Activated CD4-positive, alpha-beta T cell treated with anti-CD3 and anti-CD28 coated beads, Interleukin-10, Interleukin-2, amounts not matched to agents 100 ng/mL and 50 ng/mL, durations not matched to agents 16 hours and 8 hours (primary cell): ENCODE measurements at regions not wholly inside any gene's neighbourhood (a gene's known extent, or its start where the extent isn't known, plus 50 kb on each side); places are given as distances from the start of the nearest gene placed in this dataset.
"Not testable (repeated sequence)": the region's sequence is repeated elsewhere in the genome, so short reads cannot be mapped to it uniquely, and the experiment has no call there.

ENCODE experiments used
- DNase-seq: peaks from one replicate; pipeline ENCODE4 v3.0.0-alpha.2; 2020

DNA sequence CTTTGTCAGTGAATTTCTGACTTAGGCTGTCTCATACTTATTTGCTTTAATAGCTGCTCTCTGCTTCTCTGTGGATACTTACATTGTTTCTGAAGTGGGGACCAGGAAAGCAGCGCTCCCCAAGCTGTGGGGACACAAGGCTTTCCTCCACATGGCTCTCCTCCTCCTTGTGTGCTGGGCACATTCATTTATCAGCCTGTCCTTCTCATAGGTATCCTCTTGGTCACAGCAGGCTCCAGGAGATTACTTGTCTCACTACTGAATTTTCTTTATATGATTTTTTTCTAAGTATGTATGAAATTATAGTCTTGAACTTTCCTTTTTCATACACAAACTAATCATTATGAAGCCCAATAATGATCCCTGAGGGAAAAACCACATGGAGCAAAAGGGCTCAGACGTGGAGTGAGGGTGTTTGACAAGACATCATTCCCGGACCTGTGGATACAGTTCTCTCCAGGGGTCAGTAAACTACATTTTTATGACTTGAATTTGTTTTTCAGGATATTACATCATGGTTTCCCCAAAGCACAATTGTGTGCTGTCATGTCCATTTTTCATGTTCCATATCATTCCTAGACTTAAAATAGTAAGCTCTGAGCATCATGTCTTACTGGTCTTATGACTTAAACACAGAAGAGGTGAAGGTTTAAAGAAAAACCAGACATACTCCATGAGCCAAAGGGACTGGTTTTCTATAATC is 234.5 kb downstream of the PCSK1 start:
- DNase-seq = no peak

DNA sequence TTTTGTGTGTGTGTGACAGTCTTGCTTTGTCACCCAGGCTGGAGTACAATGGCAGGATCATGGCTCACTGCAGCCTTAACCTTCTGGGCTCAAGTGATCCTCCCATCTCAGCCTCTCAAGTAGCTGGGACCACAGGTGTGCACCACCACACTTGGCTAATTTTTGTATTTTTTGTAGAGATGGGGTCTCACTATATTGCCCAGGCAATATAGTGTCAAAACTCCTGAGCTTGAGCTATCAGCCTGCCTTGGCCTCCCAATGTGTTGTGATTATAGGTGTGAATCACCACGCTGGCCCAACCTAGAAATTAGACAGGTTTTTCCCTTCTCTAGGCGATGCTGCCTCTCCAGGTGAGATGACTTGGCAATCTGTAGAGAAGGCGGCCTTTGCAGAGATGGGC is 235.3 kb downstream of the PCSK1 start:
- not testable (repeated sequence) for DNase-seq

DNA sequence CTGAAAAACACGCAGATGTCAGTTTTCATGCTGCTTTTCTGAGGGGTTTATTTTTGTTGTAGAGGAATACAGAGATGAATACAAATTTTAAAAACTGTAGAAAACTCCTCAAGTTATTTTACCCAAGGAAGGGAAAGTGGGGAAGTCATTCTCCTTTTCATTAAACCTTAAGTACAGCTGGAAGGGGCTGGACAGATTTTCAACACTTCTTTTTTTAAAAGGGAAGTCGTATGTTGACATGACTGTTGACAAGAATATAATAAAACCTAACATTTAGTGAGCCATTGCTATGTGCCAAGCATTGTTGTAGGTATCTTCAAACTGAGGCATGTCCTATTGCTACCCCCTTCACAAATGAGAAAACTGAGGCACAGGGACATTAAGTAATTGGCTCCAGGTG is 235.7 kb upstream of the ELL2 start:
- DNase-seq = no peak

DNA sequence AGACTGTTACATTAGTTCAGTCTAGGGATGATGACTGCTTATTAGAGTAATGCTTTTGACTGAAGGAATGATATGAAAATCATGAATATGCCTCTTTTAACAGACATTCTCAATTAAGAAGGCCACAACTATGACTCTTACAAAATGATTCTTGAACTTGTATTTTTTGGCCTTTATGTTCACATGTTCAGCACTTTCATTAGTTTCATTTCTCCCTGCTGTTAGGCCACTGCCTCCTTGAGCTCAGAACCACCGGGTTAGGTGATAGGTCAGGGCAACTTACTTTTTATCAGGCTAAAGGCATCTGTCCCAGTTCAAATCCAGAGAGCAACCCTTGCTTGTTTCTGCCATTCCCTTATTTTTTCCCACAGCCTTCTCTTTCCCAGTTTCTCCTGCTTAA is 235.2 kb upstream of the ELL2 start:
- no peak for DNase-seq

DNA sequence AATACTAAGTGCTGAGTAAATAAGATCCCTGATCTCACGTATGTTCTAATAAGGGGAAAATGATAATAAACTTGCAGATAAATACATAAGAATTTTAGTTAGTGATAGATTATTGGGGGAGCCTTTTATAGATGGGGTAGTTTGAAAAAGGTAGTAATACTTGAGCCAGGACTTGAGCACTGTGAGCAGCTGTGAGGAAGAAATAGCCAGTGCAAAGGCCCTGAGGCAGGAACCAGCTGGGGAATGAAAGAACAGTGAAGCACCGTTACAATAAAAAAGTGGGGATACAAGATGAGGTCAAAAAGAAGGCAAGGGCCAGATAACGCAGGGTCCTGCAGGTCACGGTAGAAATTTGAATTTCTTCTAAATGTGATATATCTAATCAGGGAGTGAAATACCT is 234.8 kb upstream of the ELL2 start:
- no peak for DNase-seq

DNA sequence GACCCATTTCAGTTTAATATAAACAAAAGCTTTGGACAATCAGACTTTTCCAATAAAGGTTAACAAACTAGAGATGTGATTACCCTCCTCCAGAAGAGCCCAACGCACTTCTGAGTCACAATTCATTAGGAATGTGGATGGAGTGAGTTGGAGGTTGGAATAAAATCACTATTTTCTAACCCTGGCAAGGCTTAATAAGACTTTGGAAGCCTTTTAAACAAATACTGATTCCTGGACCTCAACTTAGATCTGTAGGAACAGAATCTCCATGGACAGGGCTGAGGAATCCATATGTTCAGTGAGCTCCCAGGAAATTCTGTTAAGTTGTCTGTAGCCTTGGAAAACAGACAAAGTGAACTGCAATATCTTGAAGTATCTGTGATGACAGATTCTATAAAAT is 233.5 kb upstream of the ELL2 start:
- no peak for DNase-seq

DNA sequence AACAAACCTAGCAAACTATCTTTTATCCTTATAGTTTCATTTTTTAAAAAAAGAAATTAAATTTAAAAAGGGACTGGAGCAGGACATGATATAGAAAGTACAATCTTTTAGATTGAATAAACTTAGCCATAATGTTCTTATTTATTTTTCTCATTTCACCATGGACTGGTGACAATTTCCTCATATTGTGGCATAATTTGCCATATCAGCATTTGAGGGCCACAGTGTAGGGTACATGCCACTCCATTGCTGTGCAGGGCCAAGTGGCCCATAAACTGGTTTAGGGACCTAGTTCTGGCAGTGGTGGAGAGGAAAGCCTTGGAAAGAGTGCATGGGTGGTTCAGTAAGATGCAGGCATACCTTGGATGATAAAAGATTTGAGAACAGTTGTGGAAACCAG is 232.9 kb upstream of the ELL2 start:
- DNase-seq = no peak

DNA sequence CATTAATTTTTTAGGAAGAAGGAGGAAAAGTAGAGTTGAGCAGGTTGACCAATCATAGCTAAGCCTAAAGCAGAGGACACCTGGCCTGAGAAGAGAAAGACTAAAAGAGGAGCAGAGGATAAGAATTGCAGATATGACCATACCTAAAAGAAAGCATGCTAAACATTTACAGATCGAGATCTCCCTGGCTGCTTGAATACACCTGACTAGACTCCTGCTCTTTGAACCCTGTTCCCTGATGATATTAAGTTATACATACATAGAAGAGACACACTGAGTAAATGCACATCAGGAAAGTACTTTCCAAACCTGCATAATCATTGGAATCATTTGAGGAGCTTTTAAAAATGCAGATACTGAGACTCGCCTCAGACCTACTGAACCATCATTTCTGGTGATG is 232.3 kb upstream of the ELL2 start:
- DNase-seq = no peak

DNA sequence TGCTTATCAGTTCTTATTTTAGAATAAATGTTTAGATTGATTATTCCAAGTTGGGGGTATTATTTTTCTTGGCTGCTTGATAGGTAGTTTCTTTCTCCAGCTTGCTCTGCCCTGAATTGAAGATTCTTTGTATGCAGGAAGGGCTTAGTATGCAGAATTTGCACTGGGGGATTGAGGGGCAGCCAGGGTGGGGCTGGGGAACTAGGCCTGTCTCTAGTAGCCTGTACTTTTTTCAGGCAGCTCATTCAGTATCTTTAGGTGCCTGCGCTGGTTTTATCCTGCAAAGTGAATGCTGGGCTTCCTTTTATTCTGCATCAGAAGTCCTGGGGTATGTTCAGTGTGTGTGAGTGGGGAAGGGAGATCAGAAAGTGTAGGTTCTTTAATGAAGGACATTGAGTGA is 228.3 kb upstream of the ELL2 start:
- DNase-seq = no peak

DNA sequence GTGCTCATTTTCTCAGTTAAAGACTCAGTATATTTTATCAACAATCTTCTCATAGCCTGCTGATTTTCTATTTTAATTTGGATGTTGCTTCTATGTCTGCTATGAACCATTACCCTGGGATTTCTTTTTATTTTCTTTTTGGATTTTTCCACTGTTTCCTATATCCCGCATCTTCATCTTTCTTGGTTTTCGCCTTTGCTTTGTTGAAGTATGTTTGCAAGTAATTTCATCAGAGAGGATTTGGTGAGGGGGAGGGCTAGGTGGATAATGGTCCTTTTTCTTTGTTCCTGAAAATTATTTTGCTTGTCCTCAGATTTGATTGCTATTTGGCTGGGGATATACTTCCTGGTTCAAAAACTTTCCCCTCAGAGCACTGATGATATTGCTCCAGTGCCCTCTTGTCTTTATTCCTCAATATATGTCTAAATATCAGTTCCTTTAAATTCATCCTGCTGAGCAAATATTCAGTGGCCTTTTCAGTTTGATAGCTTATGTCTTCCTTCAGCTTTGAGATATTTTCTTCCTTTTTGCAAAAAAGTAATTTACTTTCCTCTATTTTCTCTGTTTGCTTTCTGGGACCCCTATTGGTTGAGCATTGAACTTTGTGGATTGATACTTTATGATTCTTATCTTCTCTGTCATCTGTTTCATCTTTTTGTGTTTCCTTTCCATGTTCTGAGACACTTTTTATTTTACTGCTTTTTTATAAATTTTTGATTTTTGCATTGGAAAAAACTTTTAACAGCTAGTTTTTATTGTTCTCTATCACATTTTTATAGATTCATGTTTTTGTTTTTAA is 227.6 kb upstream of the ELL2 start:
- no peak for DNase-seq

DNA sequence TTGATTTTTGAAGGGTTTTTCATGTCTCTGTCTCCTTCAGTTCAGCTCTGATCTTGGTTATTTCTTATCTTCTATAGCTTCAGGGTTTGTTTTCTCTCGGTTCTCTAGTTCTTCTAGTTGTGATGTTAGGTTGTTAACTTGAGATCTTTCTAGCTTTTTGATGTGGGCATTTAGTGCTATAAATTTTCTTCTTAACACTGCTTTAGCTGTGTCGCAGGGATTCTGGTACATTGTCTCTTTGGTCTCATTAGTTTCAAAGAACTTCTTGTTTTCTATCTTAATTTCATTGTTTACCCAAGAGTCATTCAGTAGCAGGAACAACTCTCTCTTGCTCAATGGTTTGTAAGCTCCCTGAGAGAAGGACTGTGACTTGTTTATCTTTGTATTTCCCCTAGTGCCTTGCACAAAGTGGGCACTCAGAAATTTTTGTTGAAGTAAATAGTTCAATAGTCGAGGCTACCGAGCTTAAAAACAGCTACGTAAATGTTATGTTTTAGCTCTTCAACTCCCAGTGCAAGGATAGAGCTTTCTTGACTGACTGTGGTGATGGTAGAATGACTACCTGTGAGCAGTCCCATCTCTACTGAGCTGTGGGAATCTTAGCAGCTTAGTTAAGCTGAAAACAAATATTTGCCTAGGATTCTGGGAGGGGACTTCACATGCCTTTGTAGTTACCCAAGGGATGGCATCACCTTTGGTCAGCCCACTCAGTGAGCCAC is 225.8 kb upstream of the ELL2 start:
- DNase-seq = no peak

DNA sequence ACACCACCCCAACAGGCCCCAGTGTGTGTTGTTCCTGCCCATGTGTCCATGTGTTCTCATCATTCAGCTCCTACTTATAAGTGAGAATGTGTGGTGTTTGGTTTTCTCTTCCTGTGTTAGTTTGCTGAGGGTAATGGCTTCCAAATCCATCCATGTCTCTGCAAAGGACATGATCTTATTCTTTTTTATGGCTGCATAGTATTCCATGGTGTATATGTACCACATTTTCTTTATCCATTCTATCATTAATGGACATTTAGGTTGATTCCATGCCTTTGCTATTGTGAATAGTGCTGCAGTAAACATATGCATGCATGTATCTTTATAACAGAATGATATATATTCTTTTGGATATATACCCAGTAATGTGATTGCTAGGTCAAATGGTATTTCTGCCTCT is 222.9 kb upstream of the ELL2 start:
- DNase-seq = not testable (repeated sequence)

DNA sequence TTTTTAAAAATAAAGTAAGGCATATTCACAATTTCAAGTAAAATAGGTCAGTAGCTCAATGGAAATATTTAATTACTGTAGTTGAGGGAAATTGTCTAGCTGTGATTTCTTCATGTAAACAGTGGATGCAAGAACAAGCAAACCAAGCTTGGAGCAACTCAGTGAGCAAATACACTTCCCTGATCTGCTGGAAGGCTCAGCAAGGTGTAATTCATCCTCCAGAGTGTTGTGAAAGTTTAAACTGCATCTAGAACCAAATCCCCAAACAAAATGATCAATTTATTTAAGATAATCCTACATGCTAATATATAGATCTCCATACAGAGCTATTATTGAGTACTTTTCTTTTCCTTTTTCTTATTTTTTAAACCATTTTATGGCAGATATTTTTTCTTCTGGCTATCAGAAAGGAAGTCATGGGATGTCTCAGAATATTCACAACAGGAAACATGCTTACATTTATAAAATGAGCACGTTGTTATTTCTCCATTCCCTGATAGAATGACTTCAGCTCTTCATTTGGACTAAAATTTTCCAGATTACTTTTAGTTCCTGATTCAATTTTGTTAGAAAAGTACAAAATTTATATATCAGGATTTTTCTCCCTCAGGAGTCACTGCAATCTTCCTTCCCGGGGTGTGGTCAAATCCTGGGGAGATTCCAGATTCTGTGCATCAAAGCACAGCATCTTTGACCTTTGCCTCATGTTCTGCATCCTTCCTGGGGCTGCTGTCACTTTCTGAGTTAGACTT is 219.2 kb upstream of the ELL2 start:
- DNase-seq = no peak

DNA sequence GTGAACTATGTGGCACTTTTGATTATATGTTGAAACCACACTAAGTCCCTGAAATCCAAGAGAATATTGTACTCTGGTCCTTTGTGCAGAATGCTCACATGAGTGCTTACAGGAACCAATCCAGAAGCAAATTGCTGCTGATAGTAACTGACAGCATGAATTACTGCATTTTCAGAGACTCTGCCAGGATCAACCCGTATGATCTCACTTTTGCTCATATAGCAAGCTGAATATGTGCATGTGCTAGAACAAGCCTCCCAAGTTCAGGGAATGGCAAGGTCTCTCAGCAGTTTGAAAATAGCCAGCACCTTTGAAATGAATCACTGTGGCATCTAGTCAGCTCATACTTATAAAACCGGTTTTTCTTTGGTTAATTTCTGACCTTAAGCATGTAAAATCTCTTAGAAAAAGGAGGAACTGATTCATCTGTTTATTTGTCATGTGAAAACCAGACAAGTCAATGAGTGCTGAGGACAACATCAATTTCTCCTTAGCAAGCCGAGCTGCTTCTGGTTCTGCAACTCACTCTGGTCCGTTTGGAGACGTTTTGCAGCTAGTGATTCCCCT is 215.7 kb upstream of the ELL2 start:
- DNase-seq = peak; percentile 92

DNA sequence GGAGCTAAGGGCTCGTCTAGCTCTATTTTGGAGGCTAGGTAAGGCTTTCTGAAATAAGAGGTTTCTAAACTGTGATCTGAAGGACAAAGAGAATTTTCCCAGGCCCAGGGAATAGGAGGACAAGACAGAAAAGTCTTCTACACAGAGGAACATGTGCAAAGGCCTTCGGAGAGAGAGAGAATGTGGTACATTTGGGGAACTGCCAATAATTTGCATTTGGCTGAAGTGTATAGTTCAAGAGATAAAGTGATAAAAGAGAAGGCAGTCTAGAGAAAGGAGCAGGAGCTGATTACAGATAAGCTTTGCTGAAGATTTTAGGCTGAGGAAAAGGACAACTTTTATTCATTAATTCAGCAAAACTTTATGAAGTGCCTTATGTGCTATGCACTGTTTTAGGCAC is 214.4 kb upstream of the ELL2 start:
- DNase-seq = no peak

DNA sequence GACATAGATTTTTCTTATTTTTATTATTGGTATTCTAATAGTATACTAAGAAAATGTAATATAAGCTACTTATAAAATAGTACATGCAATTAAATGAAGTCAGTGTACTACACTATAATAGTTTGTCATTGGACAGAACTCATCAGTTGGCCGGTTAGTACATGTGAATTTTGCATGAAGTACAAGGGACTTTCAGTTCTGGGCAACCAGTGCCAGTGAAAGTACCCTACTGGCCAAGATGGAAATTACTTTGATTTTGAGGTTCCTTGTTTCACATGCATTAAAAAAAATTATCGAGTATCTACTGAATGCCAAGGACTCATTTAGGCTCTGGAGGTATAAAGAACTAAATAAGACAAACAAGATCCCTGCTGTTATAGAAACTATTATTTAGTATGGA is 213.4 kb upstream of the ELL2 start:
- peak; percentile 29 for DNase-seq

DNA sequence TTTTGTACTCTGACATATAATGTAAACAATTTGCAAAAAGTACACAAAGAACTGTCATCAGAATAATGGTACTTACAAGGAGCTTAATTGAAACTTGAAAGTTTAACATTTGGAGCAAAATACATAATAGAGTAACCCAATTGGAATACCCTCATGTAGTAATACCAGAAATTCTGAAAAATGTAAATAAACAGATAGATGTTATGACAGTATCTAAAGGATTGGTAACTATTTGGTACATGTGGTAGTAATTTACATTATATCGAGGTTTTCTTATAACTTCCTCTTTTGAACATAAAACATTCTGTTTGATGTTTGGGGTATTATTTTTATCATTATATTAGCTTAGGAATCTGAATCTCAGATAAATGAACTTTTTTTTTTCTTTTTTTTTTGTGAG is 211.7 kb upstream of the ELL2 start:
- DNase-seq = no peak

DNA sequence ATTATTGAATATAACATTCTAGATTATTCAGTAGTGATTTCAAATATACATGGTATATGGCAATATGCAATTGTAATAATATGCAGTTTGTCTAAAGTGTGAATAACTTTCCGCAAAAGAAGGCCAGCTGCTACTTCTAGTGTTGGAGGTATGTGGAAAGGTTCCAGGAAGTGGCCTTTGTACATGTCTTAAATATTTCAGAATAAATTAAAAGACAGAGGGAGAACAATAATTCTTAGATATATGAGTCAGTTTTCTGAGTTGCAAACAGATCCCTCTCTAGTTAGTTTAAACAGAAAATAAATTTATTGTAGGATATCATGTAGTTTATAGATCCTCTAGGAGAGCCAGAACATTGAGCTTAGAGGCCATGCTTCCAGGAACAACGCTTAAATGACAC is 210.8 kb upstream of the ELL2 start:
- DNase-seq = no peak

DNA sequence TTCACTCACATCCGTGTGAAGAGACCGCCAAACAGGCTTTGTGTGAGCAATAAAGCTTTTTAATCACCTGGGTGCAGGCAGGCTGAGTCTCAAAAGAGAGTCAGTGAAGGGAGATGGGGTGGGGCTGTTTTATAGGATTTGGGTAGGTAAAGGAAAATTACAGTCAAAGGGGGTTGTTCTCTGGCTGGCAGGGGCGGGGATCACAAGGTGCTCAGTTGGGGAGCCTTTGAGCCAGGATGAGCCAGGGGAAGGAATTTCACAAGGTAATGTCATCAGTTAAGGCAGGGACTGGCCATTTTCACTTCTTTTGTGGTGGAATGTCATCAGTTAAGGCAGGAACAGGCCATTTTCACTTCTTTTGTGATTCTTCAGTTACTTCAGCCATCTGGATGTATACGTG is 210.3 kb upstream of the ELL2 start:
- DNase-seq = not testable (repeated sequence)

DNA sequence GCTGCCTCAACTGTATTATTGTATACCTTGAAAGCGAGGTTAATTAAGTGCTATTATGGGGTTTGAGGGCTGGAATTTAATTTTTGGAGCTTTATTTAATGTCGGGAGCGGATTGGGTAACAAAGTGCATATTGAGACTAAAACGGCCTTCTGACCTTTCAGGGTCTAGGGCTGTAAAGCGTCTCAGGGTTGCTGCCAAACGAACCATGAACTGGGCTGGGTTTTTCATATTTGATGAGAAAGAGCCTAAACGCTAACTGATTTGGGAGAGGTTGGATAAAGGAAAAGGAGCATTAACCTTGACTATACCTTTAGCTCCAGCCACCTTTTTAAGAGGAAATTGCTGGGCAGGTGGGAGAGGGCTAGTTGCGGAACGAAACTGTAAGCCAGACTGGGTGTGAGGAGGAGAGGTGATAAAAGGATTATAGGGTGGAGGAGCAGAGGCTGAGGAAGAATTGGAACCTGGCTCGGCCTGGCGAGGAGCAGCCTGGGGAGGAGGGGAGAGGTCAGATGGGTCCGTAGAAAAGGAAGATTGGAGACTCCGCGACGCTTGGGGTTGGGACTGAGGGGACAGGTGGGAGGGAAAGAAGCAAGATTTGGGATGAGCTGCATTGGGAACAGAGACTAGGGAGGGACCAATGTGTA is 209.0 kb upstream of the ELL2 start:
- DNase-seq = not testable (repeated sequence)

DNA sequence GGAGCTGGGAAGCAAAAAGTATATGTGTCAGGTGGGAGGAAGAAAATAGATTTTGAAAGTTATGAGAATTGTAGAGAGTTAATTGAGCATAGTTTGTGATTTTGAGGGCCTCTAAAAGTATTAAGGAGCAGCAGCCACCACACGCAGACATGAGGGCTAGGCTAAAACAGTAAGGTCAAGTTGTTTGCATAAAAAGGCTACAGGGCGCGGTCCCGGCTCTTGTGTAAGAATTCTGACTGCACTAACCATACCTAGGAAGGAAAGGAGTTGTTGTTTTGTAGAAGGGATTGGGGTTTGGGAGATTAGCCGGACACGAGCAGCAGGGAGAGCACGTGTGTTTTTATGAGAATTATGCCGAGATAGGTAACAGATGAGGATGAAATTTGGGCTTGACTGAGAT is 207.2 kb upstream of the ELL2 start:
- not testable (repeated sequence) for DNase-seq

DNA sequence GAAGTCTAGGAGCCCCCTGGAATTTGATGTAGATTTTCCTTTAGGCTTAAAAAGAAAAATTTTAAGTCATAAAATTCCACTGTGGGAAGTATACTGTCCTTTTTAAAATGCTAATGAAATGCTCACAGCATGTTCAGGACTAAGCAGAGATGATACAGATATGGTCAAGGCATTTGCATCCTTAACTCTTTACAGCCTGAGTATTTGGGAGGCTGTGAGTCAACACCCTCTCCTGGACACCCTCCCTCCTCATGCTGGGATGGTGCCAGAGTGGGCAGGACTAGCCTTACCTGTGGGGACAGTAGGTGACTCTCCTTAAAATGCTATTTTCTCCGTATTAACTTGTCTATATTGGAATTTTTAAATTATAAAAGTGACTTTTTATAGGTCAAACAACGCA is 197.4 kb upstream of the ELL2 start:
- DNase-seq = no peak
